PC-3 (cell line): ENCODE measurements at regions not wholly inside any gene's neighbourhood (a gene's known extent, or its start where the extent isn't known, plus 50 kb on each side); places are given as distances from the start of the nearest gene placed in this dataset.
"Not testable (repeated sequence)": the region's sequence is repeated elsewhere in the genome, so short reads cannot be mapped to it uniquely, and the experiment has no call there.

Experiments
- ATAC-seq: fragments of 200-7000 bp; cut with Tn5 transposase; 2 replicates; pipeline ENCODE4 v1.9.1; 2020; ENCODE audit warnings: mild to moderate bottlenecking, moderate library complexity
- BruUV-seq: library from RNA; stranded (reverse); fragments of 400-500 nt; replicated peaks from 2 replicates; lab custom pipeline; 2021; lab: Mats Ljungman, UMichigan
- CTCF ChIA-PET: fragments of 300-600 bp; sonication (Branson Sonifier 250); formaldehyde crosslinking; loops from one replicate; lab custom pipeline; 2022; ENCODE audit warnings: antibody characterized with exemption; lab: Charles Lee
- POLR2A ChIA-PET: fragments of 300-600 bp; sonication (Branson Sonifier 250); formaldehyde crosslinking; loops from one replicate; lab custom pipeline; 2022; ENCODE audit warnings: antibody characterized with exemption; ENCODE audit not compliant: unreplicated experiment; lab: Charles Lee
- DNase-seq: peaks from one replicate; pipeline ENCODE4 v3.0.0-alpha.2; 2015
- H2AFZ ChIP-seq: fragments of 300-600 bp; sonication (generic); 2 replicates; pipeline ENCODE4 v1.6.0; 2016; ENCODE audit warnings: antibody characterized with exemption, low read length
- H3F3A ChIP-seq: fragments of 300-600 bp; sonication (generic); one replicate; pipeline ENCODE4 v1.6.0; 2017; ENCODE audit warnings: antibody characterized with exemption, low read length, control low read depth, mild to moderate bottlenecking; ENCODE audit not compliant: unreplicated experiment
- H3K27ac ChIP-seq: fragments of 300-600 bp; sonication (generic); 2 replicates; pipeline ENCODE4 v1.5.1; 2016; ENCODE audit warnings: mild to moderate bottlenecking, low read length
- H3K27me3 ChIP-seq: fragments of 300-600 bp; sonication (generic); 2 replicates; pipeline ENCODE4 v1.6.1; 2016; ENCODE audit warnings: low read length, mixed read lengths
- H3K36me3 ChIP-seq: fragments of 300-600 bp; sonication (generic); 2 replicates; pipeline ENCODE4 v1.6.1; 2016; ENCODE audit warnings: low read depth, mixed run types, low read length, mixed read lengths
- H3K4me1 ChIP-seq: fragments of 300-600 bp; sonication (generic); 2 replicates; pipeline ENCODE4 v1.5.1; 2016; ENCODE audit warnings: low read length; ENCODE audit not compliant: insufficient read depth
- H3K4me2 ChIP-seq: fragments of 300-600 bp; sonication (generic); 2 replicates; pipeline ENCODE4 v1.6.0; 2016; ENCODE audit warnings: low read length
- H3K4me3 ChIP-seq: fragments of 300-600 bp; sonication (generic); 2 replicates; pipeline ENCODE4 v1.5.1; 2016; ENCODE audit warnings: mild to moderate bottlenecking, low read length, mixed read lengths
- H3K79me2 ChIP-seq: fragments of 300-600 bp; sonication (generic); 2 replicates; pipeline ENCODE4 v1.6.1; 2017; ENCODE audit warnings: low read length, mixed read lengths
- H3K9ac ChIP-seq: fragments of 300-600 bp; sonication (generic); 2 replicates; pipeline ENCODE4 v1.6.0; 2016; ENCODE audit warnings: mild to moderate bottlenecking, low read length
- H3K9me2 ChIP-seq: fragments of 300-600 bp; sonication (generic); replicated peaks from 2 replicates; pipeline ENCODE4 v1.6.1; 2016; ENCODE audit warnings: mixed run types, low read length, mixed read lengths
- H3K9me3 ChIP-seq: fragments of 300-600 bp; sonication (generic); 2 replicates; pipeline ENCODE4 v1.6.1; 2016; ENCODE audit warnings: low read length, mixed read lengths
- H4K20me1 ChIP-seq: fragments of 300-600 bp; sonication (generic); 2 replicates; pipeline ENCODE4 v1.6.1; 2016; ENCODE audit warnings: low read length, mixed read lengths
- CTCF ChIP-seq: fragments of 300-600 bp; sonication (generic); conservative IDR thresholded peaks from 2 replicates; pipeline ENCODE4 v1.5.1; 2017; ENCODE audit warnings: antibody characterized with exemption, low read depth, mild to moderate bottlenecking, low read length
- EZH2 ChIP-seq: fragments of 300-600 bp; sonication (generic); IDR thresholded peaks from one replicate; pipeline ENCODE4 v1.6.1; 2017; ENCODE audit warnings: antibody characterized with exemption, mild to moderate bottlenecking, low read length; ENCODE audit not compliant: unreplicated experiment
- EZH2phosphoT487 ChIP-seq: fragments of 300-600 bp; sonication (generic); IDR thresholded peaks from 2 replicates; pipeline ENCODE4 v1.6.1; 2018; ENCODE audit warnings: mild to moderate bottlenecking, antibody characterized with exemption, low read length, borderline replicate concordance
- intact Hi-C: fragments of 100-400 bp; cut with micrococcal nuclease; formaldehyde crosslinking; loops from 2 replicates; pipeline ENCODE4 v1.9.0; 2023

- Histone ChIP-seq H3K27me3 (no peaks in the 10 kb centered on the region), H3K9me2 (no peaks in the 10 kb centered on the region), H2AFZ (no peak overlapping the region), H4K20me1 (no peaks in the 10 kb centered on the region), H3K4me1 (no peaks in the 10 kb centered on the region), H3K27ac (no peak overlapping the region), H3F3A (no peaks in the 10 kb centered on the region), H3K9me3 (no peaks in the 10 kb centered on the region), H3K79me2 (no peaks in the 10 kb centered on the region), H3K9ac (no peak overlapping the region), H3K4me3 (no peak overlapping the region), H3K36me3 (no peaks in the 10 kb centered on the region), H3K4me2 (no peak overlapping the region)
- POLR2A ChIA-PET = no interaction called here
- intact Hi-C loops = no loop called here
- ATAC-seq (no peak), DNase-seq (peak; percentile 25)
- CTCF ChIA-PET = interaction anchor here (0.7 kb wide), 1 partner anchor 225 kb away, joined by 3 read pairs; no protein-coding TSS in a partner anchor
- BruUV-seq = no TSS peak
- TF ChIP-seq CTCF (peak; percentile 60), EZH2 (no peak), EZH2phosphoT487 (no peak)
These were observed 55.0 kb upstream of the SOX14 start for GRCh38 chr3:137709011-137709601.

GRCh38 chr3:137713965-137714364 lies 50.1 kb upstream of the SOX14 start:
- H4K20me1 ChIP-seq, H3K9me3 ChIP-seq, DNase-seq, H3K27me3 ChIP-seq, H3K4me2 ChIP-seq, H3K9me2 ChIP-seq, CTCF ChIA-PET, H3F3A ChIP-seq, intact Hi-C loops, H3K79me2 ChIP-seq, H3K4me1 ChIP-seq, H3K27ac ChIP-seq, POLR2A ChIA-PET, H3K36me3 ChIP-seq, H2AFZ ChIP-seq, ATAC-seq, H3K9ac ChIP-seq, H3K4me3 ChIP-seq, BruUV-seq: not testable (repeated sequence)
